ENCODE measurements at regions not wholly inside any gene's neighbourhood (a gene's known extent, or its start where the extent isn't known, plus 50 kb on each side); places are given as distances from the start of the nearest gene placed in this dataset.

GRCh38 chrX:13476384-13476783 lies 93.0 kb upstream of the EGFL6 start:
- Mint-ChIP-seq H3K27me3 (ENCODE audit: low read depth) (no peaks in the 10 kb centered on the region), H3K4me3 (no peak overlapping the region), H3K27ac (ENCODE audit: unreplicated experiment) (no peak overlapping the region), H3K9me3 (peaks cover 14% of the 10 kb centered on the region), H3K4me1 (peaks cover 26% of the 10 kb centered on the region), H3K36me3 (ENCODE audit: low read depth) (peaks cover 2% of the 10 kb centered on the region)
- TF ChIP-seq CTCF (conservative IDR thresholded peaks at IDR 0.05), result no peak
- no peak for DNase-seq (ENCODE audit: low read depth, low spot score)

GRCh38 chrX:13474164-13474516 lies 95.3 kb upstream of the EGFL6 start:
- no peaks in the 10 kb centered on the region for H3K27me3 Mint-ChIP-seq (ENCODE audit: low read depth)
- H3K9me3 Mint-ChIP-seq, result peaks cover 13% of the 10 kb centered on the region

GRCh38 chrX:13473442-13474163 lies 95.8 kb upstream of the EGFL6 start:
- Mint-ChIP-seq H3K36me3 (ENCODE audit: low read depth) (peaks cover 2% of the 10 kb centered on the region), H3K4me1 (peaks cover 39% of the 10 kb centered on the region), H3K27ac (ENCODE audit: unreplicated experiment) (peak overlapping the region; percentile 93), H3K9me3 (peaks cover 11% of the 10 kb centered on the region), H3K27me3 (ENCODE audit: low read depth) (no peaks in the 10 kb centered on the region), H3K4me3 (no peak overlapping the region)
- no peak for TF ChIP-seq CTCF (conservative IDR thresholded peaks at IDR 0.05)
- DNase-seq (ENCODE audit: low read depth, low spot score), result no peak

More at GRCh38 chrX:13474164-13474516, 95.3 kb upstream of the EGFL6 start:
- Mint-ChIP-seq H3K4me3 (no peak overlapping the region), H3K4me1 (peaks cover 39% of the 10 kb centered on the region), H3K36me3 (ENCODE audit: low read depth) (peaks cover 2% of the 10 kb centered on the region), H3K27ac (ENCODE audit: unreplicated experiment) (peak overlapping the region; percentile 4)
- no peak for TF ChIP-seq CTCF (conservative IDR thresholded peaks at IDR 0.05)
- no peak for DNase-seq (ENCODE audit: low read depth, low spot score)

GRCh38 chrX:13472975-13473374 lies 96.4 kb upstream of the EGFL6 start:
- DNase-seq (ENCODE audit: low read depth, low spot score), result no peak
- peaks cover 39% of the 10 kb centered on the region for H3K4me1 Mint-ChIP-seq
- H3K36me3 Mint-ChIP-seq (ENCODE audit: low read depth), result peaks cover 2% of the 10 kb centered on the region
- no peak for TF ChIP-seq CTCF (conservative IDR thresholded peaks at IDR 0.05)
- no peak overlapping the region for H3K27ac Mint-ChIP-seq (ENCODE audit: unreplicated experiment)
- no peak overlapping the region for H3K4me3 Mint-ChIP-seq
- no peaks in the 10 kb centered on the region for H3K27me3 Mint-ChIP-seq (ENCODE audit: low read depth)
- peaks cover 8% of the 10 kb centered on the region for H3K9me3 Mint-ChIP-seq

GRCh38 chrX:13471269-13471668 lies 98.1 kb upstream of the EGFL6 start:
- no peak for DNase-seq (ENCODE audit: low read depth, low spot score)
- Mint-ChIP-seq H3K4me1 (peaks cover 46% of the 10 kb centered on the region), H3K27me3 (ENCODE audit: low read depth) (no peaks in the 10 kb centered on the region), H3K9me3 (peaks cover 5% of the 10 kb centered on the region), H3K27ac (ENCODE audit: unreplicated experiment) (peak overlapping the region; percentile 89), H3K4me3 (no peak overlapping the region), H3K36me3 (ENCODE audit: low read depth) (peaks cover 2% of the 10 kb centered on the region)
- no peak for TF ChIP-seq CTCF (conservative IDR thresholded peaks at IDR 0.05)

All from neural crest cell (in vitro differentiated cells).